Hematopoietic multipotent progenitor cell treated with erythropoietin and hydrocortisone succinate and interleukin-3 and kit ligand, for 4 days (in vitro differentiated cells): ENCODE measurements at regions not wholly inside any gene's neighbourhood (a gene's known extent, or its start where the extent isn't known, plus 50 kb on each side); places are given as distances from the start of the nearest gene placed in this dataset.
"Not testable (repeated sequence)": the region's sequence is repeated elsewhere in the genome, so short reads cannot be mapped to it uniquely, and the experiment has no call there.

Experiments used
- DNase-seq: peaks from one replicate; pipeline ENCODE4 v3.0.0-alpha.2; 2015

DNA sequence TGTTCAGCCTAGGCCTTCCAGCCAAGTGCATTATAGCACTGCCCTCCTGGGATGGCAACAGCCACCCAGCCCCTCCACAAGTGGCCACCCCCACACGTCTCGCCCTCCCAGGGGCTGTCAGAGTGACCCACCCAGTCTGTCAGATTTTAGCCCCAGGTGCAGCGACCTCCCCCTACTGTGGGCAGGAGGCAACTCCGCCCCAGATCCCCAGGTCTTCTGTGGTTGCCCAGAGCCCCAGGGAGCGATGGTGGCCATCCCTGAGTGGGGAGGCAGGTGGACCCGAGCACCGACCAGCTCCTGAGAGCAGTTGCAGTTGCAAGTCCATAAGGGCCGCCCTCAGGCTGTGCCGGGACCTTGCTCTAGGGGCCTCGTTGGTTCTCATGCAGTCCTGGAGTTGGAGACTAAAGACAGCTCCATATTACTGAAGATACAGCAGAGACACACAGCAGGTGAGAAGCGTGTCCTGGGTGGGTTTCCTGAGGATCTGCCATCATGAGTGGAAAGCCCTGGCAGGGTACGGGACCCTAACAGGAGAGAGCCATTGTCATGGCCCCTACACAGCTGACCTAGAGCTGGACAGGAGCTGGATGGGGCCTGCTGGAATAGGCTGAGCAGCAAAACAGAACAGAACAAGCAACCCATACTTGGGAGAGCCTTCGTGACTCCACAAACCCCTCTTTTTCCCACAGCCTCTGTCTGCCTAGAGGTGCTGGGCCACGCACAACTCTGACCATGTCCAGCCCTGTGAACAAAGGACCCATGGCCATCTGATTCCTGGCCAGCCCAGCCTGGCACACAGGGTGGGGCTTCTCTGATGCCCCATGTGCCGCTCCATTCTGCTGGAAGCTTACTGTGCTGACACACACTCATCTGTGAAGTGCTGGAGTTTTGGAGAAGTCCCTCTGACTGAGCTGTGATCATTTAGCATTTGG is 110.3 kb upstream of the ALDH1A3 start:
- no peak for DNase-seq

DNA sequence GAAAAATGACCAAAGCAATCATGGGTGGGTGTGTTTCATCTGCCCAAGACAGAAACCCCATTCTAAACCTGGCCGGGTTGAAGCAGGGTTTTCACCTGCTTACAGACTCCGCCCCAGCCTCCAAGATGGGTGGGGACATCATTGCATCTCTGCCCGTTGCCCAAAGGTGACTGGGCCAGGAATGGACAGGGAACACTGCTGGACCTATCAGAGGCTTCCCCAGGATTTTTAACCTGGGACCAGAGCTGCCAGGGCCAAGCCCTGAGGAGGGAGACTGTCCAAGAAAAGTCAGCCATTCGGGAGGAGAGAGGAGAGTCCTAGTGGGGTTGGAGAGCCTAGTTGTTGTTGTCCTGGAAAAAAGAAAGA is 109.7 kb upstream of the ALDH1A3 start:
- DNase-seq = no peak

DNA sequence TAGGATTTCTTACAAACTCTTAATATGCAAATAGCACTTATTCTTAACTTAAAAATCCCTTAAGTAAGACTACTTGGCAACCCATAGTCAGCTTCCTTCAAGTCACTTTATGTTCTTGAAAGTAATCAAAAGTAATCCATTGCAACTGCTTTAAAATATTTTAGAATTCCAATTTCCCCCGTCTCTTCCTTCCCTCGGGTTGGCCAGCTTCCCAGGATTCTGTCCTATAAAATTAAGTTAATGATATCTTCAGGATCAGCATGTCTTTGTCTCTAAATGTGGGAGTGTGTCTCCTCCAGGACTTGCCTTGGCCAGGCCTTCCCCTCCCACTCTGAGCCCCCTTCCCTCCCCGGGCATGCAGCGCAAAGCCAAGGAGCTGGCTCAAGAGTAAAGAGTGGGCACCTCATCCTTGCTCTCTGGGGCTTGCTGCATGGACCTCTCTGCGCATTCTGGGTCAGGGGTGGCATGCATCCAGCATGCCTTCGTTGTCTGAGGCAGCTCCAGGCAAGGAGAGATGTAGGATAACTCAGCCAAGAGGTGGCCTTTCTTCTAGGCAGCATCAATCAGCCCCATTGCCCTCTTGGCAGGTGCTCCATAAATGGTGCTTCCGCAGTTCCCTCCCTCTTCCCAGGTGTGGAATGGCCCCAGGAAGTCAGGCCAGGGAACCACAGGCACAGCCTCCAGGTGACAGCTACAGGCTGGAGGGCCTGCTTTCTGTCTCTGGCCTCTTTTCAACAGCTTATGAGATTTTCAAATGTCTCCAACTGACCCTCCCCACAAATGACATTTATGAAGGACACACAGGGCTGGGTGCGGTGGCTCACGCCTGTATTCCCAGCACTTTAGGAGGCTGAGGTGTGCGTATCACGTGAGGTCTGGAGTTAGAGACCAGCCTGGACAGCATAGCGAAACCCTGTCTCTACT is 108.7 kb upstream of the ALDH1A3 start:
- no peak for DNase-seq

DNA sequence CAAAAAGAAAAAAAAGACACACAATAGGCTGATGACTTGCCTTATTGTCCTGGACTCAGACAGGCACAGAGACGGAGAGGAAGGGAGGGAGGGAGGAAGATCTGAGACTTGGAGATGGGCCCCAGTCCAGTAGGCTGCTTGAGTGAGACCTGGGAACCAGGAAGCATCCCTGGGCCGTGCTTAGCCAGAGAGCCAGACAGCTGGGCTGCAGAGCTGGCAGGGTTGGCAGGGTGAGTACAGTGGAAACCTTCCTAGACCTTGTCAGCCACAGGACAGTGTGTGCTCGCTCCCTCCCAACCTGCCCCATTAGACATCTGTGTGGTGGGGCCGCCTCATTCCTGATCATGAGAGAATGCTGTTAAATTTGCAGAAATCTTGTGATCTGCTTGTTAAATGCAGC is 107.9 kb upstream of the ALDH1A3 start:
- DNase-seq = no peak

DNA sequence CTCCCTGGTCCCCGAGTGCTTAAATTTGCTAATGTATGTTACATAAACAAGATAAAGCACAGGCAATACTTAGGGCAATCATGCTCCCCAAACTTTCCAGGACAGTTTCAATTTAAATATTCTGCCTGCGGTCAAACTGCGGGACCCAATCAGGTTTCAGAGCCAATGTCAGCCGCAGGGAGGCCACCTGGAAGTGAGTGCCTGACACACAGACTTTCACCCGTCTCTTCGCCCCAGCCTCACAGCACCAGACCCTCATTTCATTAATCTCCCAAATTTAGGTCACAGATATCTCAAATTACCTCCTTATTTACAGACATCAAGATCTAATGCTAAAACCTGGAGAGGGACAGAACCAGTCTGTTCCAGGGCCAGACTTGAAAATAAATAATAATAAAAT is 107.2 kb upstream of the ALDH1A3 start:
- DNase-seq = no peak

DNA sequence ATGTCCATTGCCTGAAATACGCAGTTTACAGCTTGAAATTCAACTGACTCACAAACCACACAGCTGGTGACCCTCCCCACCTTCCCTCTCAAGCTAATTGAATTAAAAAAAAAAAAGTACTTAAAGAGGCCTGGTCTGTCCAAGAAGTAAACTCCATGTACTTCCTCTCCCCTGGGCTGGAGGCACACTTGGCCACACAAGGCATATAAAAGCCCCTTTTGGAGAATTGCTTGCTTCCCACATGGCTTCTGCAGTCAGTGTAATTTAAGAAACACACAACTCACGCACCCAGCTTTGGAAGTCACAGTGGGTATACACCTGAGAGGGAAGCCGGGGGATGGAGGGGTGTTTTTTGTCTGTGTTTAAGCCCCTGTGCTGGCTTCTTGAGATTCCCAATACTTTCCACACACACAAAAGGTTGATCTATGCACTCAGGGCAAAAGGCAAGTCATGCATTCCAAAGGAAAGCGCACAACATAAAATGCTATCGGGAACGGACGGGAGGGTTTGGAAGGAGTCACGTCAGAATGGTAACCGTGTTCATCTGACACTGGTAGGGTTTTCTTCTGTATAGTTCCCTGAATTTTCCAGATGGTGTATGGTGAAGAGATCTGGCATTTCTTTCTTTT is 106.6 kb upstream of the ALDH1A3 start:
- no peak for DNase-seq

DNA sequence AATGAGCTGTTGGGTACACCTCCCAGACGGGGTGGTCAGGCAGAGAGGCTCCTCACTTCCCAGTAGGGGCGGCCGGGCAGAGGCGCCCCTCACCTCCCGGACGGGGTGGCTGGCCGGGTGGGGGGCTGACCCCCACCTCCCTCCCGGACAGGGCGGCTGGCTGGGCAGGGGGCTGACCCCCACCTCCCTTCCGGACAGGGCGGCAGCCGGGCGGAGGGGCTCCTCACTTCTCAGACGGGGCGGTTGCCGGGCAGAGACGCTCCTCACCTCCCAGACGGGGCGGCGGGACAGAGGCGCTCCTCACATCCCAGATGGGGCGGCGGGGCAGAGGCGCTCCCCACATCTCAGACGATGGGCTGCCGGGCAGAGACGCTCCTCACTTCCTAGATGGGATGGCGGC is 105.6 kb upstream of the ALDH1A3 start:
- DNase-seq = not testable (repeated sequence)

DNA sequence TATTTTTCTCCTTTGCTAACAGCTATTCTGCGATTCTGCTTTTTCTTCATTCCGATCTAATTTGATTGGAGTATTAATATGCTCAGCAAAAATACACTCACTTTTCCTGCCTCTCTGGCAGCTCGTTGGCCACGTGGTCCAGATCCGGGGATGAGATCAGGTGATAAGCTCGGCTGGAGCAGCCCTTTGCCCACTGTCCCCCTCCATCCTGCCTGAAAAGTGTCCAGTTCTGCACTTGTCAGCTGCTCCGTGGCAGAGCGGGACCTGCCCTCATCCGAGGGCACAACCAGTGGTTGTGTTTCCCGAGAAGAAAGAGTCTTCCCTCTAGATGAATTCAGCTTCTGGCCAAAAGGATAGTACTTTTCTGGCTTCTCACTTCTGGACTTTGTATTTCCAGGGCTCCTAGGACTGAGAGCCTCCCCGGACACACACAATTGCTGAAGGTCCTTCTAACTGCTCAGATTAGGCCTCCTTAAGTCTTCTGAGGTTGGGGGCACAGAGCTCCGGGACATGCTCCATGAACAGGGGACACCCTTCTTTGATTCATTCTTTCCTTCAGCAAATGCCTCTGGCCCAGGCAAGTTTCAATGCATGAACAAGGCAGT is 103.9 kb upstream of the ALDH1A3 start:
- DNase-seq = no peak

DNA sequence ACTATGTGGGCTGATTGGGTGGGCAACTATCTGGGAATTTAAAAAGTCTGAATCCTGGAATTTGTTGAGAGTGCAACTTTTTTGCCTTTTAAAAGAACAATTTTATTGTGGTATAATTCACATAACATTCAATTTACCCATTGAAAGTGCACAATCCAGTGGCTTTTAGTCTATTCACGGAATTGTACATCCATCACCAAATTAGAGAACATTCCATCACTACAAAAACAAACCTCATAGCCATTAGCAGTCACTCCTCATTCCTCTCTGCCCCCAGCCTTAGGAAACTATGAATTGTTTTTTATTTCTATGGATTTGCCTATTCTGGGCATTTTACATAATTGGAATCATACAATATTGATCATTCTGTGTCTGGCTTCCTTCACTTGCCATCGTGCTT is 101.8 kb upstream of the ALDH1A3 start:
- no peak for DNase-seq

DNA sequence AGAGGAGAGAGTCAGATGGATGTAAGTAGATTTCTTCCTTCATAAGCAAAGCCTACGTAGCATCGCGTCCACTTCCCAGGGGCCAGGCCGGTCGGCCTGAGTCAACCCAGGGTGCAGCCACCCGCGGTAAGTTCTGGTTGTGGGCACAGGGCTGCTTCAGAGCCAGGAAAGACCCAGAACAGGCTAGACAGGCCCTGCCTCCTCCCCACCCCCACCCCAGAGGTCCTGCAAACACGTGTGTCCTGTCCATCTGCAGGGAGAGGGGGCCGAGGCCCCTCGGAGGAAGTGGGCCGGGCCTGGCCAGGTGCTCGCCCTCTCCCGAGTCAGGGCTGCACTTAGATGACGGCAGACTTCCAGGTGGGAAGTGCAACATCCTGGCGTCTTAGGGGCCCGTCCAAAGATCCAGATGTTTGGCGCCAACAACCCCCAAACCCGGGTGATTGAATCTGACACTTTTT is 100.8 kb upstream of the ALDH1A3 start:
- DNase-seq = no peak

DNA sequence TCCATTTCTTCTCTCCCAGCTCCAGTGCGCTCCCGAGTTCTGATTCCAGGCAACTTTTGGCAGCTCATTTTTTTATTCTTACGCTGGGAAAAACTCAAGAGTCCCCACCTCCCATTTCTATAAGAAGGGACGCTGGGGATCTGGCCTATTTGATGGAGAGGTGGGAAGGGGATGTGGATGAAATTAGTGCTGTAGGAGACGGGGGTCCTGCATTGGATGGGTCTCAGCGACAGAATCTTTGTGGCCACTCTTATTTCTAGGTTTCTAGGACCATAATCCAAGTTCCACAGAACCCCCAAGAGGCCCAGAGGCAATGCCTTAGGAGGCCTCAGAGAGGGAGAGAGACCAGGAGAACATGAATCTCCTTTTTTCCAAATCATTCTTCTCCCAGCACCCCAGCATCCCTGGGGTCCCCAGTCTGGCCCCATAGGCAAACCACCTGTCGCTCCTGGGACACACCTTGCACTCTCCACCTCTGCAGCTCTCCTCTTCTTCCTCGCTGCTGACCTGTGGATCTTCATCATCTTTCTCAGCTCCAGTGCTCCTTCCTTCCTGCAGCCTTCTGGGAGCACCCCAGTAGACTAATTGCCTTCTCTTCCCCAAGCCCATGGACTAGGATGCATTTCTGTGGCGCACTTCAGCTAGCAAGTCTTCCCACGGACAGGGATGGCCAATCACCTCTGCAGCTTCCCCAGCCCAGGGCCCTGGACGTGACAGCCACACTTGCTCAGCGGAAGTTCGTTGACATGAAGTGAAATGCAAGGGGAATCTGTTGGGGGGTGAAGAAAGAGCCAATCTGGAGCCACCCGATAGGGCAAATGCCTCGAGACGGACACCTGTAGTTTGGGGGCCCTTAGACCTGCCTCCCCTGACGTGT is 100.1 kb upstream of the ALDH1A3 start:
- no peak for DNase-seq

DNA sequence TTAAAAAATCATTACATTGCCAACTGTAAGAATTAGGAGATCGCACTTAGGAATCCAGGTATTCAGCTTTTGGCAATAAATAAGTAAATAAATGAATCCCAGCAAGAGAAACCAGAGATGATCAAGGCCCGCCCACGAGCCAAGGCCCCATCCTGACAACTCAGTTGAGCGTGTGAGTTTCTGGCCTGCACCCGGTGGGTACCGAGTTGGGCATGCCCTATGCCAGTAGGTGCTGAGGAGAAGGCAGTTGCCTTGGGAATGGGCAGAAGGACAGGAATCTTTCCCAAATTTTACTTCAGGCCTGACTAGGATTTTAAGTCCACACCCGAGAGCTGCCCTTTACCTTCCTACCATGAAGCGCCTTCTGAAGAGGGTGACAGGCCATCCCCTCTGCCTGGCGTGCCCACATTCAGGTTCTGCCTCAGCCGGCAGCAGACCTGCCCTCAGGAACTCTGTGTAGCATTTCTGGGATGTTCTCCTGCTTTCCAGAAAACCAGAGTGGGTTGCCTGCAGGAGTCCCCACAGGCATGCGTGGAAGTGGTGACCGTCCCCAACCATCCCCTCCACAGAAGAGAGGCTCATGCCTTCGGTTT is 99.3 kb upstream of the ALDH1A3 start:
- no peak for DNase-seq

DNA sequence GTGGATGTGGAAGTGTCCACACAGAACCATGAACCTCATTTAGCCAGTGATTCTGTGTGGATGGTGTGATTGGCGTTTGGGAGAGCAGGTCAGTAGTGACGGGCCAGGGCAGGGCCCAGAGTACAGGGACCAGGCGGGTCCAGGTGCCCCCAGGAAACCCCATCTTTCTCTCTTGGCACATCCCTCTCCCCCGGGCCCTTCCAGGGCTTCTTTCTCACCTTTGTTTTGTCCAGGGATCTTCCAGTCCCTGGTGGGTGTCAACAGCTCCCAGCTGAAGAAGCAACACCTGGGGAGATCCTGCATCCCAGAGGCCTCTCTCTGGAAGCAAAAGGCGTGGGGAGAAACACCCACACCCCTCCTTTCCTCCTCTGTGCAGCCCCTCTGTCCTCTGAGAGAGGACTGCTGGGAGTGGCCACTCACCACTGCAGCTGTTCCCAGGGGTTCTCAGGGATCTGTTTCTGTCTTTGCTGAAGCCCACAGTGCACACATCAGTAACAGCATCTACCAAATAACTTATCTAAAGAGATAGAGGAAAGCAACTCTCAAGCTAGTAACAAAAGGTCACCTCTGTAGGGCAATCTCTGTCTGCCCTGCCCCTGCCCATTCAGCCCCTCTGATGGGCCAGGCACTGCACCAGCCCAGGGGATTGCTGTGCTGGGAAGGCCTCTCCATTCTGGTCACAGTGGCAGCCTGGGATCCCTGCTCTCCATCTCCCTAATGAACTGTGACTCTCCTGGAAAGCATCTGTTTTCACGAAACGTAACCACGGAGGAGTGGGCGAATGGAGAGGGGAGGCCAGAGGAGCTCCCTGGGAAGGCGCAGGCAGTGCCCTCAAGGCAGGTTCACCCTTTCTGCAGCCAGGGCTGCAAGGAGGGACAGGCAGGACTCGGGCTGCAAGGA is 98.3 kb upstream of the ALDH1A3 start:
- DNase-seq = no peak

DNA sequence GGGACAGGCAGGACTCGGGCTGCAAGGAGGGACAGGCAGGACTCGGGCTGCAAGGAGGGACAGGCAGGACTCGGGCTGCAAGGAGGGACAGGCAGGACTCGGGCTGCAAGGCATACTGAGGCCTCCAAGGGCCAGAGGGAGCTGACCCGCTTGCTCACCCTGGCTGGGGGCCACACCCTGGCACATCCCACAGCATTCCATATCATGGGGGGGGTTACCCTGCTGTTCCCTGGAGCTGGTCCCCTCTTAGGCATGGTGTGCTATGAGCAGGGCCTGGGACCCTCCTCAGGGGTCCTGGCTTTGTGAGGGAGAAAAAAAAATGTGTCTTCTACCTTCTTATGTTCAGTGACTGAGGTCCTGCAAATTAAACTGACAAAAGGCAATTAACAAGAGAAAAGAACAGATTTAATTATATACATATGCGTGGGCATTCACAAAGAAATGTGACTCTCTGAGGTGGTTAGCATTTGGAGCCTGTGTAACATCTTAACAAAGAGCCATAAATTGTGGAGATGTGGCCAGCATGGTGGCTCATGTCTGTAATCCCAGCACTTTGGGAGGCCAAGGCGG is 97.6 kb upstream of the ALDH1A3 start:
- no peak for DNase-seq

DNA sequence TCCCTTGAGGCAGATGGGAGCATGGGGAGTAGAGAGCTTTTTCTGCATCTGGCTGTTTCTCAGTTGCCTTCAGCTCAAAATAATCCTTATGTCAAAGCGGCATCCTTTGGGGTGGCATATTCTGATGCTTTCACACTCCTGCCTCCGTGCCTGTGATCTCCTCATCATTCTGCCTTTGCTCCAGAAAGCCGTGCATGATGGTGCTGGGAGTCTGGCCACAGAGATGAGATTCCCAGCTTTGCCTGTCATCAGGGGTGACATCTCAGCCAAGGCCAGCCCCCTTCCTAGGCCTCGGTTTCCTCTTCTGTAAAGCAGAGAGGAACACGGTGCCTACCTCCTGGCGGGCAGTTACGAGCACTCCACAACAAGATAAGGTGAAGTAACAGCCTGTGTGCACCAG is 96.3 kb upstream of the ALDH1A3 start:
- no peak for DNase-seq

DNA sequence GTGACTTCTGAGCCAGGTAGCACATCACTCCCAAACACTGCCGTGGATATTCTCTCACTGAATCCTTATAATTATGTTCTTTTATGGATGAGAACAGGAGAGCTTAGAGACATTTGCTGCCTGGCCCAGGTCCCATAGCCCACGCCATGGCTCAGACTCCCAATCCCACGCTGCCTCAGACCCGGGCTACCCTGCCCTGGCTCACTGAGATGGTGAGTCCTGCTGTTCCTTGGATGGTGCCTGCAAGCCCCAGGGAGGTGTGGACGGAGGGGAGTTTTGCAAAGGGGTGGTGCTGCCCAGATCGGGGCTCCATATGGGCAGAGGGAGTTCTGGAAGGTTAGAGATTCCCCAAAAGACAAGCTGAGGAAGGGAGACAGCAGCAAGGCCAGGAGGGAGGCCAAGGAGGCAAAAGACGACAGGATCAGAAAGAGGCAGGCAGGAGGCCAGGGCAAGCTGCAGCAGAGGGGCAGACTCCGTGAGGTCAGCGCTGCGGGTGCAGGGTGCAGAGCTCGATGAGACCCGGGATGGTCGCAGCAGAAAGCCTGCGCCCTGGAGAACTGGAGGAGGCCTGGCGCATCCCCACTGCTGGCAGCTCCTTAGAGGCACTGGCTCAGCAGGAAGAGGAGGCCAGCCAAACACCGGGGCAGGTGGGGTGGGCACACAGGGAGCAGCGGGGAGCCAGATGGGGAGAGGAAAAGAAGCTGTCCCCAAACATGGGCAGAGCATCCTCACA is 95.7 kb upstream of the ALDH1A3 start:
- no peak for DNase-seq

DNA sequence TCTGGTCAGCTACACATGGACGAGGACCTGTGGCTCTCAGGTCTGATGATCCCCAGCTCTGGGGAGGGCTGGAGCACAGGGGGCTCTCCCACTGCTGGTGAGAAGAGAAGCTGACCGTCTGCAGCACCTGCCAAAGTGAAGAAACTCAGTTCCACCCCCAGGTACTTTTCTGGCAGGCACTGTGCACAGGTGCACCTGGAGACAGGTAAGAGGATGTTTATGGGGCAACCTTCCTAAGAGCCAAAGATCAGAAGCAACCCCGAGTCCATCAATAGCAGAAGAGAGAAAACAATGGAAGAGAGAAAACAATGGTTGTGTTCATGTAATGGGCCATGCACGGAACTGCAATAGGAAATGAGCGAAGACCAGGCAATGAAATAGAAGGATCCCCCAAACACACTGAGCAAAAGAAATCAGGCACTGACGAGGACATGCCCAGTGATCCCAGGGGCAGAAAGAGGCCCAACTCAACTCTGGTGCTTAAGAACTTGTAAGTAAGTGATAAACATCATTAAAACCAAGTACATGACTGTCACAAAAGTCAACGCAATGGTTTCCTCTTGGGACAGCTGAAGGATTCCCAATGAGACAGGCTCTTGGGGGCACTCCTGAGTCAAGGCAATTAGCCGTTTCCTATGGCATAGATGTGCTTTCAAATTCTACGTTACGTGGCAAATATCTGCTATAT is 95.0 kb upstream of the ALDH1A3 start:
- DNase-seq = no peak
